Tibial nerve (tissue), 4 donors: ENCODE measurements at regions not wholly inside any gene's neighbourhood (a gene's known extent, or its start where the extent isn't known, plus 50 kb on each side); places are given as distances from the start of the nearest gene placed in this dataset.

ENCODE experiments used
- CTCF ChIP-seq, 5 experiments: fragments of 200-600 bp in 3 of 5; fragments of 450-650 bp in 2 of 5; sonication (generic) in 3 of 5; IDR thresholded peaks; one replicate each; pipeline ENCODE4 v1.5.1; 2016 to 2019; ENCODE audit warnings: antibody characterized with exemption in 5 of 5, mild to moderate bottlenecking in 3 of 5, moderate library complexity in 2 of 5
- EP300 ChIP-seq, 2 donors: sonication (generic); formaldehyde crosslinking; IDR thresholded peaks; one replicate each; pipeline ENCODE4 v1.6.1; 2017; ENCODE audit warnings: antibody characterized with exemption in 2 of 2, mild to moderate bottlenecking in 1 of 2

- TF ChIP-seq CTCF (IDR thresholded peaks at IDR 0.05), result no peak
- no peak for TF ChIP-seq EP300 (IDR thresholded peaks at IDR 0.05)
These were observed 72.5 kb upstream of the ONECUT1 start for GRCh38 chr15:52862677-52863076.
